SU-DHL-6 (cell line): ENCODE measurements at regions not wholly inside any gene's neighbourhood (a gene's known extent, or its start where the extent isn't known, plus 50 kb on each side); places are given as distances from the start of the nearest gene placed in this dataset.
"Not testable (repeated sequence)": the region's sequence is repeated elsewhere in the genome, so short reads cannot be mapped to it uniquely, and the experiment has no call there.

ENCODE experiments used
- H2AFZ ChIP-seq: fragments of 200-600 bp; sonication (generic); 2 replicates; pipeline ENCODE4 v1.6.1; 2014; ENCODE audit warnings: low read depth, mild to moderate bottlenecking, moderate library complexity, mixed read lengths, antibody characterized with exemption, low read length; ENCODE audit not compliant: severe bottlenecking
- H3F3A ChIP-seq: fragments of 200-600 bp; shearing (Covaris generic); 2 replicates; pipeline ENCODE4 v1.6.0; 2016; ENCODE audit warnings: antibody characterized with exemption, mild to moderate bottlenecking; ENCODE audit not compliant: insufficient read depth
- H3K27ac ChIP-seq: fragments of 200-600 bp; sonication (generic); 2 replicates; pipeline ENCODE4 v1.5.1; 2016; ENCODE audit warnings: low read depth, mild to moderate bottlenecking, low read length, moderate library complexity, mixed read lengths
- H3K27me3 ChIP-seq: fragments of 200-600 bp; sonication (generic), shearing (Covaris generic); 2 replicates; pipeline ENCODE4 v1.6.0; 2014; ENCODE audit warnings: mild to moderate bottlenecking, low read length
- H3K36me3 ChIP-seq: fragments of 200-600 bp; sonication (generic); 2 replicates; pipeline ENCODE4 v1.6.1; 2014; ENCODE audit warnings: mild to moderate bottlenecking, low read length, mixed read lengths
- H3K4me2 ChIP-seq: fragments of 300-600, 200-600 bp; shearing (Covaris generic), sonication (generic); 2 replicates; pipeline ENCODE4 v1.6.0; 2014; ENCODE audit warnings: low read length, low read depth, mild to moderate bottlenecking; ENCODE audit not compliant: poor library complexity, severe bottlenecking
- H3K4me3 ChIP-seq: fragments of 200-600 bp; sonication (generic); 2 replicates; pipeline ENCODE4 v1.5.1; 2014; ENCODE audit warnings: antibody characterized with exemption, low read length, mild to moderate bottlenecking, mixed read lengths; ENCODE audit not compliant: insufficient read depth, poor library complexity, severe bottlenecking
- H3K79me2 ChIP-seq: fragments of 200-600 bp; sonication (generic); 2 replicates; pipeline ENCODE4 v1.6.1; 2014; ENCODE audit warnings: mild to moderate bottlenecking, low read length, moderate library complexity; ENCODE audit not compliant: insufficient read depth
- H3K9ac ChIP-seq: fragments of 200-600 bp; sonication (generic); 2 replicates; pipeline ENCODE4 v1.7.0; 2014; ENCODE audit warnings: mild to moderate bottlenecking, low read length
- H3K9me2 ChIP-seq: fragments of 200-600 bp; sonication (generic); replicated peaks from 2 replicates; pipeline ENCODE4 v1.6.1; 2014; ENCODE audit warnings: low read length; ENCODE audit not compliant: insufficient read depth
- H3K9me3 ChIP-seq: fragments of 200-600 bp; sonication (generic); 2 replicates; pipeline ENCODE4 v1.6.1; 2014; ENCODE audit warnings: low read length, mixed read lengths; ENCODE audit not compliant: insufficient read depth
- H4K20me1 ChIP-seq: fragments of 200-600 bp; sonication (generic); 2 replicates; pipeline ENCODE4 v1.6.1; 2014; ENCODE audit warnings: low read depth, mild to moderate bottlenecking, antibody characterized with exemption, low read length, moderate library complexity, mixed read lengths
- CTCF ChIP-seq: fragments of 200-600 bp; sonication (generic); IDR thresholded peaks from one replicate; pipeline ENCODE4 v1.5.1; 2017; ENCODE audit warnings: antibody characterized with exemption, mild to moderate bottlenecking, low read length, moderate library complexity; ENCODE audit not compliant: insufficient read depth, poor library complexity, severe bottlenecking
- EZH2phosphoT487 ChIP-seq: fragments of 200-600 bp; sonication (generic), shearing (Covaris generic); conservative IDR thresholded peaks from 2 replicates; pipeline ENCODE4 v1.6.1; 2018; ENCODE audit warnings: mild to moderate bottlenecking, antibody characterized with exemption, low read length, moderate library complexity, mixed read lengths

- Histone ChIP-seq H3K4me2 (no peak overlapping the region), H4K20me1 (no peaks in the 10 kb centered on the region), H3K27me3 (no peaks in the 10 kb centered on the region), H3F3A (no peaks in the 10 kb centered on the region), H3K9me2 (no peaks in the 10 kb centered on the region), H3K9me3 (no peaks in the 10 kb centered on the region), H3K4me3 (no peak overlapping the region), H2AFZ (no peak overlapping the region), H3K27ac (no peak overlapping the region), H3K79me2 (no peaks in the 10 kb centered on the region), H3K9ac (no peak overlapping the region), H3K36me3 (no peaks in the 10 kb centered on the region)
- TF ChIP-seq EZH2phosphoT487 (no peak), CTCF (no peak)
Measured at GRCh38 chr6:122180132-122180531, 219.3 kb upstream of the HSF2 start.

- H3K9me2 ChIP-seq = no peaks in the 10 kb centered on the region
- no peaks in the 10 kb centered on the region for H3K9me3 ChIP-seq
- no peaks in the 10 kb centered on the region for H3K79me2 ChIP-seq
- no peak overlapping the region for H3K4me2 ChIP-seq
- no peak overlapping the region for H2AFZ ChIP-seq
- H3K9ac ChIP-seq = no peak overlapping the region
- TF ChIP-seq EZH2phosphoT487 = no peak
- no peak for TF ChIP-seq CTCF
- no peaks in the 10 kb centered on the region for H4K20me1 ChIP-seq
- no peaks in the 10 kb centered on the region for H3K36me3 ChIP-seq
- no peaks in the 10 kb centered on the region for H3F3A ChIP-seq
- H3K27me3 ChIP-seq = no peaks in the 10 kb centered on the region
- H3K27ac ChIP-seq = no peak overlapping the region
- H3K4me3 ChIP-seq = no peak overlapping the region
Measured at GRCh38 chr6:122182061-122182460, 217.4 kb upstream of the HSF2 start.

- H3K36me3 ChIP-seq = no peaks in the 10 kb centered on the region
- H3K4me3 ChIP-seq = no peak overlapping the region
- no peaks in the 10 kb centered on the region for H3K27me3 ChIP-seq
- no peak overlapping the region for H3K9ac ChIP-seq
- no peaks in the 10 kb centered on the region for H3F3A ChIP-seq
- TF ChIP-seq EZH2phosphoT487 = no peak
- no peak for TF ChIP-seq CTCF
- no peak overlapping the region for H3K27ac ChIP-seq
- no peaks in the 10 kb centered on the region for H4K20me1 ChIP-seq
- H3K4me2 ChIP-seq = no peak overlapping the region
- no peaks in the 10 kb centered on the region for H3K79me2 ChIP-seq
- H2AFZ ChIP-seq = no peak overlapping the region
- no peaks in the 10 kb centered on the region for H3K9me2 ChIP-seq
- H3K9me3 ChIP-seq = no peaks in the 10 kb centered on the region
Measured at GRCh38 chr6:122184401-122184827, 215.0 kb upstream of the HSF2 start.

GRCh38 chr6:122185458-122185857 is 214.0 kb upstream of the HSF2 start:
- not testable (repeated sequence) for H3K9me2 ChIP-seq, H3F3A ChIP-seq, H4K20me1 ChIP-seq, H3K27me3 ChIP-seq, H3K27ac ChIP-seq, H3K9ac ChIP-seq, H2AFZ ChIP-seq, H3K36me3 ChIP-seq, H3K9me3 ChIP-seq, H3K4me3 ChIP-seq, H3K4me2 ChIP-seq, H3K79me2 ChIP-seq
